ENCODE measurements at regions not wholly inside any gene's neighbourhood (a gene's known extent, or its start where the extent isn't known, plus 50 kb on each side); places are given as distances from the start of the nearest gene placed in this dataset.
A peak's percentile ranks its signal among the peaks of the same experiment; 100 is the strongest.

GRCh38 chr17:77323413-77324171 lies 182.8 kb downstream of the SEC14L1 start (continued):
- TF ChIP-seq, protein P1, sequence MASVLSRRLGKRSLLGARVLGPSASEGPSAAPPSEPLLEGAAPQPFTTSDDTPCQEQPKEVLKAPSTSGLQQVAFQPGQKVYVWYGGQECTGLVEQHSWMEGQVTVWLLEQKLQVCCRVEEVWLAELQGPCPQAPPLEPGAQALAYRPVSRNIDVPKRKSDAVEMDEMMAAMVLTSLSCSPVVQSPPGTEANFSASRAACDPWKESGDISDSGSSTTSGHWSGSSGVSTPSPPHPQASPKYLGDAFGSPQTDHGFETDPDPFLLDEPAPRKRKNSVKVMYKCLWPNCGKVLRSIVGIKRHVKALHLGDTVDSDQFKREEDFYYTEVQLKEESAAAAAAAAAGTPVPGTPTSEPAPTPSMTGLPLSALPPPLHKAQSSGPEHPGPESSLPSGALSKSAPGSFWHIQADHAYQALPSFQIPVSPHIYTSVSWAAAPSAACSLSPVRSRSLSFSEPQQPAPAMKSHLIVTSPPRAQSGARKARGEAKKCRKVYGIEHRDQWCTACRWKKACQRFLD (CRISPR knock-in tag; IDR thresholded peaks at IDR 0.05) = no peak
- peak; percentile 2 to 28; a peak in 2 of 4 replicates for TF ChIP-seq MAZ (CRISPR knock-in tag; conservative IDR thresholded peaks at IDR 0.05 in 1 of 2, IDR thresholded peaks at IDR 0.05 in 1 of 2)
- TF ChIP-seq EGR1 (conservative IDR thresholded peaks at IDR 0.05) = no peak
- peak; percentile 27 for TF ChIP-seq POLR2G (IDR thresholded peaks at IDR 0.05; ENCODE audit: low read depth, low read length)
- TF ChIP-seq TCF7L2 (IDR thresholded peaks at IDR 0.05; ENCODE audit: low read depth, low read length) = no peak
- 0 out of 6 replicates have a peak, but pooled peaks of 1 of the 3 experiments have one; percentile 45 for TF ChIP-seq ZBTB11 (CRISPR knock-in tag; IDR thresholded peaks at IDR 0.05)
- TF ChIP-seq JUN (IDR thresholded peaks at IDR 0.05; ENCODE audit: borderline replicate concordance, low read depth, low read length) = no peak
- 0 out of 2 replicates have a peak, but pooled peaks have one; percentile 58 for TF ChIP-seq JUN (CRISPR knock-in tag; IDR thresholded peaks at IDR 0.05; ENCODE audit: borderline replicate concordance)
- TF ChIP-seq GTF2A2 (tag; IDR thresholded peaks at IDR 0.05) = no peak
- TF ChIP-seq, protein P2, sequence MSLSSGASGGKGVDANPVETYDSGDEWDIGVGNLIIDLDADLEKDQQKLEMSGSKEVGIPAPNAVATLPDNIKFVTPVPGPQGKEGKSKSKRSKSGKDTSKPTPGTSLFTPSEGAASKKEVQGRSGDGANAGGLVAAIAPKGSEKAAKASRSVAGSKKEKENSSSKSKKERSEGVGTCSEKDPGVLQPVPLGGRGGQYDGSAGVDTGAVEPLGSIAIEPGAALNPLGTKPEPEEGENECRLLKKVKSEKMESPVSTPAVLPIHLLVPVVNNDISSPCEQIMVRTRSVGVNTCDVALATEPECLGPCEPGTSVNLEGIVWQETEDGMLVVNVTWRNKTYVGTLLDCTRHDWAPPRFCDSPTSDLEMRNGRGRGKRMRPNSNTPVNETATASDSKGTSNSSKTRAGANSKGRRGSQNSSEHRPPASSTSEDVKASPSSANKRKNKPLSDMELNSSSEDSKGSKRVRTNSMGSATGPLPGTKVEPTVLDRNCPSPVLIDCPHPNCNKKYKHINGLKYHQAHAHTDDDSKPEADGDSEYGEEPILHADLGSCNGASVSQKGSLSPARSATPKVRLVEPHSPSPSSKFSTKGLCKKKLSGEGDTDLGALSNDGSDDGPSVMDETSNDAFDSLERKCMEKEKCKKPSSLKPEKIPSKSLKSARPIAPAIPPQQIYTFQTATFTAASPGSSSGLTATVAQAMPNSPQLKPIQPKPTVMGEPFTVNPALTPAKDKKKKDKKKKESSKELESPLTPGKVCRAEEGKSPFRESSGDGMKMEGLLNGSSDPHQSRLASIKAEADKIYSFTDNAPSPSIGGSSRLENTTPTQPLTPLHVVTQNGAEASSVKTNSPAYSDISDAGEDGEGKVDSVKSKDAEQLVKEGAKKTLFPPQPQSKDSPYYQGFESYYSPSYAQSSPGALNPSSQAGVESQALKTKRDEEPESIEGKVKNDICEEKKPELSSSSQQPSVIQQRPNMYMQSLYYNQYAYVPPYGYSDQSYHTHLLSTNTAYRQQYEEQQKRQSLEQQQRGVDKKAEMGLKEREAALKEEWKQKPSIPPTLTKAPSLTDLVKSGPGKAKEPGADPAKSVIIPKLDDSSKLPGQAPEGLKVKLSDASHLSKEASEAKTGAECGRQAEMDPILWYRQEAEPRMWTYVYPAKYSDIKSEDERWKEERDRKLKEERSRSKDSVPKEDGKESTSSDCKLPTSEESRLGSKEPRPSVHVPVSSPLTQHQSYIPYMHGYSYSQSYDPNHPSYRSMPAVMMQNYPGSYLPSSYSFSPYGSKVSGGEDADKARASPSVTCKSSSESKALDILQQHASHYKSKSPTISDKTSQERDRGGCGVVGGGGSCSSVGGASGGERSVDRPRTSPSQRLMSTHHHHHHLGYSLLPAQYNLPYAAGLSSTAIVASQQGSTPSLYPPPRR (CRISPR knock-in tag; IDR thresholded peaks at IDR 0.05; ENCODE audit: borderline replicate concordance) = no peak
